ENCODE measurements at regions not wholly inside any gene's neighbourhood (a gene's known extent, or its start where the extent isn't known, plus 50 kb on each side); places are given as distances from the start of the nearest gene placed in this dataset.

GRCh38 chr4:136203199-136203598 lies 1329.1 kb downstream of the PCDH18 start:
- Mint-ChIP-seq H3K4me3 (no peak overlapping the region), H3K27ac (no peak overlapping the region), H3K4me1 (no peaks in the 10 kb centered on the region), H3K9me3 (peaks cover 0 to 10% (median 0%) of the 10 kb centered on the region in 7 donors), H3K27me3 (ENCODE audit: low read depth in 3 of 3) (no peaks in the 10 kb centered on the region), H3K36me3 (no peaks in the 10 kb centered on the region)
- Histone ChIP-seq H3K4me2 (replicated peaks; ENCODE audit: extremely low read depth, low read length, poor library complexity, severe bottlenecking) (no peak overlapping the region), H3K36me3 (replicated peaks in 1 of 2; ENCODE audit: control insufficient read depth in 1 of 2, insufficient read depth in 2 of 2, low read length in 2 of 2) (no peaks in the 10 kb centered on the region), H3K79me2 (ENCODE audit: insufficient read depth, low read length) (no peaks in the 10 kb centered on the region), H3K4me3 (replicated peaks in 1 of 3; ENCODE audit: low read depth in 2 of 3, low read length in 3 of 3) (no peak overlapping the region), H3K9me3 (replicated peaks in 1 of 2; ENCODE audit: control insufficient read depth in 1 of 2, insufficient read depth in 1 of 2, low read length in 2 of 2) (peaks cover 0 to 3% of the 10 kb centered on the region in 2 donors), H3K27ac (ENCODE audit: low read depth in 1 of 2, low read length in 2 of 2) (no peak overlapping the region), H2AFZ (ENCODE audit: insufficient read depth, low read depth, low read length, poor library complexity, severe bottlenecking) (no peak overlapping the region), H3K9ac (ENCODE audit: insufficient read depth, low read length, poor library complexity, severe bottlenecking) (no peak overlapping the region), H3K4me1 (ENCODE audit: control insufficient read depth in 1 of 2, insufficient read depth in 2 of 2, low read length in 2 of 2) (no peaks in the 10 kb centered on the region), H3K27me3 (ENCODE audit: control insufficient read depth in 2 of 2, insufficient read depth in 2 of 2, low read length in 2 of 2) (no peaks in the 10 kb centered on the region), H4K20me1 (ENCODE audit: insufficient read depth, low read length) (no peaks in the 10 kb centered on the region)
- no peak for DNase-seq
- 72% methylated on average over 3 of the region's 4 CpGs for WGBS (ENCODE audit: insufficient coverage)
- intact Hi-C loops (cut with micrococcal nuclease) = no loop called here
- no peak for TF ChIP-seq CTCF (IDR thresholded peaks at IDR 0.05)

GRCh38 chr4:136198358-136198757 lies 1333.9 kb downstream of the PCDH18 start:
- Mint-ChIP-seq H3K36me3 (no peaks in the 10 kb centered on the region), H3K4me3 (no peak overlapping the region), H3K4me1 (no peaks in the 10 kb centered on the region), H3K27ac (no peak overlapping the region), H3K9me3 (peaks cover 0 to 12% (median 0%) of the 10 kb centered on the region in 7 donors), H3K27me3 (ENCODE audit: low read depth in 3 of 3) (no peaks in the 10 kb centered on the region)
- no peaks in the 10 kb centered on the region for H3K4me1 ChIP-seq (ENCODE audit: control insufficient read depth in 1 of 2, insufficient read depth in 2 of 2, low read length in 2 of 2)
- H3K36me3 ChIP-seq (replicated peaks in 1 of 2; ENCODE audit: control insufficient read depth in 1 of 2, insufficient read depth in 2 of 2, low read length in 2 of 2) = no peaks in the 10 kb centered on the region
- TF ChIP-seq CTCF (IDR thresholded peaks at IDR 0.05) = no peak
- H3K4me3 ChIP-seq (replicated peaks in 1 of 3; ENCODE audit: low read depth in 2 of 3, low read length in 3 of 3) = no peak overlapping the region
- intact Hi-C loops (cut with micrococcal nuclease) = no loop called here
- peaks cover 0 to 3% of the 10 kb centered on the region in 2 donors for H3K9me3 ChIP-seq (replicated peaks in 1 of 2; ENCODE audit: control insufficient read depth in 1 of 2, insufficient read depth in 1 of 2, low read length in 2 of 2)
- no peak for DNase-seq
- no peak overlapping the region for H2AFZ ChIP-seq (ENCODE audit: insufficient read depth, low read depth, low read length, poor library complexity, severe bottlenecking)
- H4K20me1 ChIP-seq (ENCODE audit: insufficient read depth, low read length) = no peaks in the 10 kb centered on the region
- WGBS (ENCODE audit: insufficient coverage) = no CpG with 5 or more reads among the region's 1 CpG
- no peak overlapping the region for H3K4me2 ChIP-seq (replicated peaks; ENCODE audit: extremely low read depth, low read length, poor library complexity, severe bottlenecking)
- H3K79me2 ChIP-seq (ENCODE audit: insufficient read depth, low read length) = no peaks in the 10 kb centered on the region
- H3K27ac ChIP-seq (ENCODE audit: low read depth in 1 of 2, low read length in 2 of 2) = no peak overlapping the region
- H3K9ac ChIP-seq (ENCODE audit: insufficient read depth, low read length, poor library complexity, severe bottlenecking) = no peak overlapping the region
- H3K27me3 ChIP-seq (ENCODE audit: control insufficient read depth in 2 of 2, insufficient read depth in 2 of 2, low read length in 2 of 2) = no peaks in the 10 kb centered on the region
